ENCODE measurements at regions not wholly inside any gene's neighbourhood (a gene's known extent, or its start where the extent isn't known, plus 50 kb on each side); places are given as distances from the start of the nearest gene placed in this dataset.

- TF ChIP-seq, protein P1, sequence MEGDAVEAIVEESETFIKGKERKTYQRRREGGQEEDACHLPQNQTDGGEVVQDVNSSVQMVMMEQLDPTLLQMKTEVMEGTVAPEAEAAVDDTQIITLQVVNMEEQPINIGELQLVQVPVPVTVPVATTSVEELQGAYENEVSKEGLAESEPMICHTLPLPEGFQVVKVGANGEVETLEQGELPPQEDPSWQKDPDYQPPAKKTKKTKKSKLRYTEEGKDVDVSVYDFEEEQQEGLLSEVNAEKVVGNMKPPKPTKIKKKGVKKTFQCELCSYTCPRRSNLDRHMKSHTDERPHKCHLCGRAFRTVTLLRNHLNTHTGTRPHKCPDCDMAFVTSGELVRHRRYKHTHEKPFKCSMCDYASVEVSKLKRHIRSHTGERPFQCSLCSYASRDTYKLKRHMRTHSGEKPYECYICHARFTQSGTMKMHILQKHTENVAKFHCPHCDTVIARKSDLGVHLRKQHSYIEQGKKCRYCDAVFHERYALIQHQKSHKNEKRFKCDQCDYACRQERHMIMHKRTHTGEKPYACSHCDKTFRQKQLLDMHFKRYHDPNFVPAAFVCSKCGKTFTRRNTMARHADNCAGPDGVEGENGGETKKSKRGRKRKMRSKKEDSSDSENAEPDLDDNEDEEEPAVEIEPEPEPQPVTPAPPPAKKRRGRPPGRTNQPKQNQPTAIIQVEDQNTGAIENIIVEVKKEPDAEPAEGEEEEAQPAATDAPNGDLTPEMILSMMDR (IDR thresholded peaks at IDR 0.05): no peak
- TF ChIP-seq EZH2 (IDR thresholded peaks at IDR 0.05; ENCODE audit: borderline replicate concordance, insufficient read depth, low read depth, low read length, poor library complexity, severe bottlenecking): no peak
Observed at GRCh38 chr6:105791179-105791578, 295.0 kb upstream of the PRDM1 start.
